Keratinocyte (primary cell): ENCODE measurements at regions not wholly inside any gene's neighbourhood (a gene's known extent, or its start where the extent isn't known, plus 50 kb on each side); places are given as distances from the start of the nearest gene placed in this dataset.

ENCODE experiments used
- DNase-seq: peaks from one replicate; pipeline ENCODE4 v3.0.0-alpha.2; 2011; ENCODE audit warnings: low read depth, missing footprints, low spot score
- FAIRE-seq: peaks from 2 replicates; lab custom pipeline; 2011; peaks lifted over from hg19 to GRCh38; lab: Jason Lieb, UNC
- H2AFZ ChIP-seq: 2 replicates; pipeline ENCODE4 v1.6.0; 2012; ENCODE audit warnings: low read length, control low read depth, inconsistent platforms; ENCODE audit not compliant: control insufficient read depth
- H3K27ac ChIP-seq: 2 replicates; pipeline ENCODE4 v1.5.1; 2011; ENCODE audit warnings: low read length; ENCODE audit not compliant: control insufficient read depth, insufficient read depth
- H3K27me3 ChIP-seq: 3 replicates; pipeline ENCODE4 v1.6.0; 2011; ENCODE audit warnings: low read length; ENCODE audit not compliant: control insufficient read depth, insufficient read depth; ENCODE audit errors: extremely low read depth
- H3K36me3 ChIP-seq, 2 experiments: 2 replicates in 1 of 2; 3 replicates in 1 of 2; pipeline ENCODE4 v1.5.1; 2011; ENCODE audit warnings: low read length in 2 of 2, mild to moderate bottlenecking in 1 of 2; ENCODE audit not compliant: control insufficient read depth in 2 of 2, insufficient read depth in 2 of 2; ENCODE audit errors: extremely low read depth in 1 of 2
- H3K4me1 ChIP-seq: 3 replicates; pipeline ENCODE4 v1.5.1; 2011; ENCODE audit warnings: low read length; ENCODE audit not compliant: control insufficient read depth, insufficient read depth; ENCODE audit errors: extremely low read depth
- H3K4me2 ChIP-seq: 3 replicates; pipeline ENCODE4 v1.6.0; 2011; ENCODE audit warnings: low read depth, low read length; ENCODE audit not compliant: control insufficient read depth, insufficient read depth; ENCODE audit errors: extremely low read depth
- H3K4me3 ChIP-seq, 3 experiments: fragments of 200-600 bp in 1 of 3; sonication (generic) in 1 of 3; 2 replicates in 2 of 3; 3 replicates in 1 of 3; pipeline ENCODE4 v1.5.1; 2011 to 2016; ENCODE audit warnings: low read length in 3 of 3, mild to moderate bottlenecking in 3 of 3, control low read depth in 2 of 3, inconsistent platforms in 1 of 3, low read depth in 1 of 3, mixed read lengths in 1 of 3, mixed run types in 1 of 3, moderate library complexity in 1 of 3; ENCODE audit not compliant: control insufficient read depth in 2 of 3, insufficient read depth in 2 of 3; ENCODE audit errors: extremely low read depth in 1 of 3
- H3K79me2 ChIP-seq: 2 replicates; pipeline ENCODE4 v1.6.0; 2012; ENCODE audit warnings: low read length; ENCODE audit not compliant: control insufficient read depth, insufficient read depth
- H3K9ac ChIP-seq: 3 replicates; pipeline ENCODE4 v1.6.0; 2011; ENCODE audit warnings: low read length; ENCODE audit not compliant: control insufficient read depth, insufficient read depth; ENCODE audit errors: extremely low read depth
- H3K9me1 ChIP-seq: 3 replicates; pipeline ENCODE4 v1.6.0; 2011; ENCODE audit warnings: low read length; ENCODE audit not compliant: control insufficient read depth, insufficient read depth; ENCODE audit errors: extremely low read depth
- H3K9me3 ChIP-seq: 2 replicates; pipeline ENCODE4 v1.5.1; 2012; ENCODE audit warnings: low read depth, low read length; ENCODE audit not compliant: control insufficient read depth
- H4K20me1 ChIP-seq: 3 replicates; pipeline ENCODE4 v1.6.0; 2011; ENCODE audit warnings: low read length; ENCODE audit not compliant: control insufficient read depth, insufficient read depth; ENCODE audit errors: extremely low read depth
- EZH2 ChIP-seq: IDR thresholded peaks from one replicate; pipeline ENCODE4 v1.6.1; 2012; ENCODE audit warnings: inconsistent platforms, mild to moderate bottlenecking, low read length, moderate library complexity
- dilution Hi-C: fragments of 300-500 bp; cut with MboI; formaldehyde crosslinking; loops from one replicate; pipeline ENCODE4 v1.7.0; 2020; ENCODE audit warnings: low sequenced_read_pairs; ENCODE audit not compliant: extremely low pct_ligation_motif_present
- TF ChIP-seq, protein P1 (sequence below), 3 experiments: IDR thresholded peaks in 1 of 3; conservative IDR thresholded peaks in 1 of 3; optimal IDR thresholded peaks in 1 of 3; 2 replicates in 2 of 3; 3 replicates in 1 of 3; pipeline versions ENCODE3 to v1.5.1; 2011; ENCODE audit warnings: low read length in 3 of 3, mild to moderate bottlenecking in 3 of 3, moderate library complexity in 2 of 3, control low read depth in 1 of 3, inconsistent platforms in 1 of 3; ENCODE audit not compliant: insufficient read depth in 2 of 3; ENCODE audit errors: extremely low read depth in 1 of 3

DNA sequence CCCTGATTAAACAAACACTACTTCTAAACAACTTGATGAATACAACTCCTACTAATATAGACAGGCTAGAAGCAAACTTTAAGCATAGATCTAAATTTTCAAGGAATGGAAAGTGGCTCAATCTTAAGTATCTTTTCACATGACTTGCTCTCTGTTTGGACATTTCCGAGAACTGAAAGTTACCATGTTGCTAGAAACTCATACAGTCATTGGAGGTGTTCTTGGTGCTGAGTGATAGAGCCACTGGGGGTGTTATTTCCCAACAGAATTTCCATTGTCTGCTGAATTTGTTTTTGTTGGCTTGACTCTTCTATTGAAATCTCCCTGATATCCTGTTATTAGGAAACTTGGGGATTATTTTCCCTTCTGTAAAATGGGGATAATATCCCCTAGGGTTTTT, 264.5 kb upstream of the RASGRP1 start:
- no peak overlapping the region for H3K4me3 ChIP-seq
- H3K27me3 ChIP-seq: peaks cover 17% of the 10 kb centered on the region
- FAIRE-seq: no peak
- no peaks in the 10 kb centered on the region for H3K79me2 ChIP-seq
- H2AFZ ChIP-seq: no peak overlapping the region
- no peak overlapping the region for H3K27ac ChIP-seq
- no peaks in the 10 kb centered on the region for H3K4me1 ChIP-seq
- no peak for TF ChIP-seq EZH2
- TF ChIP-seq, protein P1, sequence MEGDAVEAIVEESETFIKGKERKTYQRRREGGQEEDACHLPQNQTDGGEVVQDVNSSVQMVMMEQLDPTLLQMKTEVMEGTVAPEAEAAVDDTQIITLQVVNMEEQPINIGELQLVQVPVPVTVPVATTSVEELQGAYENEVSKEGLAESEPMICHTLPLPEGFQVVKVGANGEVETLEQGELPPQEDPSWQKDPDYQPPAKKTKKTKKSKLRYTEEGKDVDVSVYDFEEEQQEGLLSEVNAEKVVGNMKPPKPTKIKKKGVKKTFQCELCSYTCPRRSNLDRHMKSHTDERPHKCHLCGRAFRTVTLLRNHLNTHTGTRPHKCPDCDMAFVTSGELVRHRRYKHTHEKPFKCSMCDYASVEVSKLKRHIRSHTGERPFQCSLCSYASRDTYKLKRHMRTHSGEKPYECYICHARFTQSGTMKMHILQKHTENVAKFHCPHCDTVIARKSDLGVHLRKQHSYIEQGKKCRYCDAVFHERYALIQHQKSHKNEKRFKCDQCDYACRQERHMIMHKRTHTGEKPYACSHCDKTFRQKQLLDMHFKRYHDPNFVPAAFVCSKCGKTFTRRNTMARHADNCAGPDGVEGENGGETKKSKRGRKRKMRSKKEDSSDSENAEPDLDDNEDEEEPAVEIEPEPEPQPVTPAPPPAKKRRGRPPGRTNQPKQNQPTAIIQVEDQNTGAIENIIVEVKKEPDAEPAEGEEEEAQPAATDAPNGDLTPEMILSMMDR (optimal IDR thresholded peaks at IDR 0.05 in 1 of 3, IDR thresholded peaks at IDR 0.05 in 1 of 3, conservative IDR thresholded peaks at IDR 0.05 in 1 of 3; ENCODE audit: extremely low read depth in 1 of 3, insufficient read depth in 2 of 3, low read length in 3 of 3): no peak
- H3K9me1 ChIP-seq: no peaks in the 10 kb centered on the region
- H3K9ac ChIP-seq: no peak overlapping the region
- DNase-seq: no peak
- no peaks in the 10 kb centered on the region for H3K9me3 ChIP-seq
- H4K20me1 ChIP-seq: no peaks in the 10 kb centered on the region
- no peak overlapping the region for H3K4me2 ChIP-seq
- dilution Hi-C loops: no loop called here
- H3K36me3 ChIP-seq: no peaks in the 10 kb centered on the region

DNA sequence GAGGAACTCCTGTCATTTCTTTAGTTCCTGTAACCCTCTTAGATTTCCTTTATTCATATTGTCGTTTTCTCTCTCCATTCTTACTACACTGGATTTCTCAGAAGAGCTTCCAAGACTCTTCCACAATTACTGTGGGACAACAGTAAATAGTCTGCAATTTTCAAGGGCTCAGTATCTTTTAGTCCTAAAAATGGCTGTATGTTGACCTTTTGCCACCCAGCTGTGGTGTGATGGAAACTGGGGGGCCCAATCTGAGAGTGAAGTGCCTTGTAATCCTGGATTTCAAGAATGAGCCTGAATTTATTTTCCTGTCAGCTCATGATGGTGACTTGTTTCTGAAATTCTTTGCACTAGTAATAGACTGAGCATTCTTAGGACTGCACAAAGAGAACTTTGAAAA, 277.6 kb upstream of the RASGRP1 start:
- no peak overlapping the region for H3K9ac ChIP-seq
- no peak overlapping the region for H3K27ac ChIP-seq
- DNase-seq: no peak
- H3K4me3 ChIP-seq: no peak overlapping the region
- dilution Hi-C loops: no loop called here
- H3K79me2 ChIP-seq: no peaks in the 10 kb centered on the region
- H3K9me3 ChIP-seq: no peaks in the 10 kb centered on the region
- no peak for FAIRE-seq
- TF ChIP-seq EZH2: no peak
- TF ChIP-seq, protein P1 (optimal IDR thresholded peaks at IDR 0.05 in 1 of 3, IDR thresholded peaks at IDR 0.05 in 1 of 3, conservative IDR thresholded peaks at IDR 0.05 in 1 of 3; ENCODE audit: extremely low read depth in 1 of 3, insufficient read depth in 2 of 3, low read length in 3 of 3): no peak
- H2AFZ ChIP-seq: no peak overlapping the region
- no peaks in the 10 kb centered on the region for H3K4me1 ChIP-seq
- no peak overlapping the region for H3K4me2 ChIP-seq
- no peaks in the 10 kb centered on the region for H3K27me3 ChIP-seq
- H3K9me1 ChIP-seq: no peaks in the 10 kb centered on the region
- H3K36me3 ChIP-seq: no peaks in the 10 kb centered on the region
- H4K20me1 ChIP-seq: no peaks in the 10 kb centered on the region
